Liver (tissue), 8 donors: ENCODE measurements at regions not wholly inside any gene's neighbourhood (a gene's known extent, or its start where the extent isn't known, plus 50 kb on each side); places are given as distances from the start of the nearest gene placed in this dataset.

ENCODE experiments used
- DNase-seq: peaks from one replicate; pipeline ENCODE4 v3.0.0-alpha.2; 2017; ENCODE audit warnings: low spot score
- H3K27ac ChIP-seq, 2 donors: one replicate each; pipeline ENCODE4 v1.7.0; 2013; ENCODE audit warnings: inconsistent platforms in 2 of 2, low read length in 2 of 2, control low read depth in 1 of 2, low read depth in 1 of 2, mild to moderate bottlenecking in 1 of 2
- H3K27me3 ChIP-seq, 4 donors: one replicate each; pipeline versions ENCODE4 v1.6.1 to v1.7.0; 2013; ENCODE audit warnings: low read length in 3 of 4, inconsistent platforms in 1 of 4, mild to moderate bottlenecking in 1 of 4, moderate library complexity in 1 of 4; ENCODE audit not compliant: control insufficient read depth in 4 of 4, insufficient read depth in 4 of 4
- H3K36me3 ChIP-seq, 4 donors: one replicate each; pipeline versions ENCODE4 v1.6.1 to v1.7.0; 2013; ENCODE audit warnings: low read length in 3 of 4, mild to moderate bottlenecking in 3 of 4, low read depth in 1 of 4, moderate library complexity in 1 of 4; ENCODE audit not compliant: control insufficient read depth in 4 of 4, insufficient read depth in 3 of 4
- H3K4me1 ChIP-seq, 4 donors: one replicate each; pipeline versions ENCODE4 v1.6.1 to v1.7.0; 2013; ENCODE audit warnings: low read length in 3 of 4, mild to moderate bottlenecking in 3 of 4, moderate library complexity in 1 of 4; ENCODE audit not compliant: control insufficient read depth in 4 of 4, insufficient read depth in 4 of 4
- H3K4me3 ChIP-seq, 3 donors: one replicate each; pipeline versions ENCODE4 v1.6.1 to v1.7.0; 2013; ENCODE audit warnings: low read length in 3 of 3, control low read depth in 1 of 3, low read depth in 1 of 3, mild to moderate bottlenecking in 1 of 3
- H3K9ac ChIP-seq, 2 donors: one replicate each; pipeline ENCODE4 v1.7.0; 2013; ENCODE audit warnings: low read length in 2 of 2, mild to moderate bottlenecking in 2 of 2, moderate library complexity in 2 of 2, control low read depth in 1 of 2, low read depth in 1 of 2
- H3K9me3 ChIP-seq, 4 donors: one replicate each; pipeline versions ENCODE4 v1.6.1 to v1.7.0; 2013; ENCODE audit warnings: low read length in 3 of 4; ENCODE audit not compliant: control insufficient read depth in 4 of 4
- ATF3 ChIP-seq: IDR thresholded peaks from 2 replicates; pipeline ENCODE4 v1.6.1; 2016; ENCODE audit warnings: antibody characterized with exemption
- CTCF ChIP-seq: fragments of 150-350 bp; IDR thresholded peaks from 2 replicates; pipeline ENCODE4 v1.5.1; 2017; ENCODE audit warnings: improper control_type of control experiment, low read depth, low read length; ENCODE audit not compliant: missing input control
- EGR1 ChIP-seq, 2 donors: IDR thresholded peaks; 2 replicates each; pipeline ENCODE4 v1.6.1; 2016 to 2018; ENCODE audit warnings: antibody characterized with exemption in 2 of 2, low read depth in 2 of 2
- FOXA1 ChIP-seq: IDR thresholded peaks from 2 replicates; pipeline ENCODE4 v1.6.1; 2016; ENCODE audit warnings: antibody characterized with exemption
- FOXA2 ChIP-seq: IDR thresholded peaks from 2 replicates; pipeline ENCODE4 v1.6.1; 2016; ENCODE audit warnings: antibody characterized with exemption
- GABPA ChIP-seq, 2 donors: IDR thresholded peaks in 1 of 2; conservative IDR thresholded peaks in 1 of 2; 2 replicates each; pipeline ENCODE4 v1.6.1; 2016; ENCODE audit warnings: antibody characterized with exemption in 2 of 2, mild to moderate bottlenecking in 1 of 2, moderate library complexity in 1 of 2
- HNF4A ChIP-seq, 2 donors: conservative IDR thresholded peaks; 2 replicates each; pipeline ENCODE4 v1.6.1; 2016; ENCODE audit warnings: antibody characterized with exemption in 2 of 2, mild to moderate bottlenecking in 2 of 2
- HNF4G ChIP-seq: IDR thresholded peaks from 2 replicates; pipeline ENCODE4 v1.6.1; 2016; ENCODE audit warnings: antibody characterized with exemption
- JUND ChIP-seq, 2 donors: IDR thresholded peaks; 2 replicates each; pipeline ENCODE4 v1.6.1; 2016; ENCODE audit warnings: antibody characterized with exemption in 2 of 2
- MAX ChIP-seq: IDR thresholded peaks from 2 replicates; pipeline ENCODE4 v1.6.1; 2016; ENCODE audit warnings: antibody characterized with exemption
- NR2F2 ChIP-seq: IDR thresholded peaks from 2 replicates; pipeline ENCODE4 v1.6.1; 2016; ENCODE audit warnings: antibody characterized with exemption
- RAD21 ChIP-seq, 2 donors: IDR thresholded peaks; 2 replicates each; pipeline ENCODE4 v1.6.1; 2016; ENCODE audit warnings: antibody characterized with exemption in 2 of 2, mild to moderate bottlenecking in 2 of 2
- REST ChIP-seq: IDR thresholded peaks from 2 replicates; pipeline ENCODE4 v1.6.1; 2016; ENCODE audit warnings: antibody characterized with exemption, mild to moderate bottlenecking
- RXRA ChIP-seq, 2 donors: IDR thresholded peaks; 2 replicates each; pipeline ENCODE4 v1.6.1; 2017 to 2018; ENCODE audit warnings: antibody characterized with exemption in 2 of 2, mild to moderate bottlenecking in 1 of 2
- SP1 ChIP-seq: IDR thresholded peaks from 2 replicates; pipeline ENCODE4 v1.6.1; 2018; ENCODE audit warnings: antibody characterized with exemption, mild to moderate bottlenecking
- TAF1 ChIP-seq: conservative IDR thresholded peaks from 2 replicates; pipeline ENCODE4 v1.6.1; 2016; ENCODE audit warnings: antibody characterized with exemption, mild to moderate bottlenecking
- YY1 ChIP-seq: IDR thresholded peaks from 2 replicates; pipeline ENCODE4 v1.6.1; 2016; ENCODE audit warnings: antibody characterized with exemption, mild to moderate bottlenecking
- ZBTB33 ChIP-seq: IDR thresholded peaks from 2 replicates; pipeline ENCODE4 v1.6.1; 2016; ENCODE audit warnings: antibody characterized with exemption
- WGBS: extraction: QIAGEN DNeasy Blood & Tissue Kit; methylation state at CpG from one replicate; pipeline ENCODE4 v1.1.7; 2013; 5-methylcytosine and 5-hydroxymethylcytosine counted together
- donor health status: healthy.
- donor health status: healthy.
- donor health status: healthy.
- donor health status: healthy.
- donor health status: healthy.

GRCh38 chr3:14333621-14334020 is 68.8 kb upstream of the SLC6A6 start (continued):
- no peak for TF ChIP-seq FOXA2

- H3K27ac ChIP-seq, result no peak overlapping the region
- H3K36me3 ChIP-seq, result no peaks in the 10 kb centered on the region
- DNase-seq, result no peak
- WGBS, result 65% methylated on average over 4 of the region's 4 CpGs
- TF ChIP-seq NR2F2 (no peak), MAX (no peak), CTCF (no peak), HNF4A (conservative IDR thresholded peaks at IDR 0.05) (no peak), EGR1 (IDR thresholded peaks at IDR 0.05; ENCODE audit: low read depth in 2 of 2) (no peak), TAF1 (no peak), YY1 (no peak), RXRA (IDR thresholded peaks at IDR 0.05) (no peak), ATF3 (no peak), GABPA (IDR thresholded peaks at IDR 0.05 in 1 of 2, conservative IDR thresholded peaks at IDR 0.05 in 1 of 2) (no peak), HNF4G (no peak), SP1 (no peak), FOXA1 (no peak), FOXA2 (no peak), REST (no peak), ZBTB33 (no peak), JUND (IDR thresholded peaks at IDR 0.05) (no peak), RAD21 (IDR thresholded peaks at IDR 0.05) (no peak)
- no peak overlapping the region for H3K4me3 ChIP-seq
- no peak overlapping the region for H3K9ac ChIP-seq
- H3K27me3 ChIP-seq, result no peaks in the 10 kb centered on the region
- peaks cover 4 to 14% (median 11%) of the 10 kb centered on the region in 4 donors for H3K4me1 ChIP-seq
- H3K9me3 ChIP-seq, result no peaks in the 10 kb centered on the region
Observed at GRCh38 chr3:14334136-14334535, 68.3 kb upstream of the SLC6A6 start.
